ENCODE measurements at regions not wholly inside any gene's neighbourhood (a gene's known extent, or its start where the extent isn't known, plus 50 kb on each side); places are given as distances from the start of the nearest gene placed in this dataset.

DNA sequence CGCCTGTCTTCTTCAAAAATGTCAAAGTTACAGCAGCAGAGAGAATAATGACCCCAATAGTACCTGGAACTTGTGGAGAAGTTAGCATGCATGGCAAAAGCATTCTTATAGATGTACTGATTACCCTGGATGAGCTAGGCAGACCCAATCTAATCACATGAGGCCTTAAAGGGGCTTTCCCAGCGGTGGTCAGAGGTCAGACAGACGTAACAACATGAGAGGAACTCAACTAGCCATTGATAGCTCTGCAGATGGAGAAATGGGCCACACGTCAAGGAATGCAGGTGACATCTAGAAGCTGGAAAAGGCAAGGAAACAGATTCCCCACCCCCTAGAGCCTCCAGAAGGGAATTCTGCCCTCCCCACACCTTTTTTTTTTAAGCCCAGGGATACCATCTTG lies 156.8 kb upstream of the ARID1B start:
- DNase-seq (ENCODE audit: low read depth in 1 of 2, low spot score in 1 of 2) = no peak
- H3K4me3 ChIP-seq (replicated peaks; ENCODE audit: insufficient read depth, low read length) = no peak overlapping the region
- TF ChIP-seq POLR2AphosphoS5 (IDR thresholded peaks at IDR 0.05; ENCODE audit: low read depth) = no peak
- TF ChIP-seq GABPA (IDR thresholded peaks at IDR 0.05; ENCODE audit: low read depth) = no peak
- TF ChIP-seq SPI1 (IDR thresholded peaks at IDR 0.05; ENCODE audit: borderline replicate concordance, low read depth) = no peak
- TF ChIP-seq REST (IDR thresholded peaks at IDR 0.05; ENCODE audit: insufficient replicate concordance, low read depth) = no peak
- TF ChIP-seq CTCF (IDR thresholded peaks at IDR 0.05; ENCODE audit: insufficient read depth, low read length) = no peak
- H3K27ac ChIP-seq (replicated peaks) = no peak overlapping the region
- peaks cover 2% of the 10 kb centered on the region for H3K27me3 ChIP-seq (ENCODE audit: insufficient read depth, poor library complexity, severe bottlenecking)

- Histone ChIP-seq H3K27ac (replicated peaks) (no peak overlapping the region), H3K27me3 (ENCODE audit: insufficient read depth, poor library complexity, severe bottlenecking) (peaks cover 2% of the 10 kb centered on the region), H3K4me3 (replicated peaks; ENCODE audit: insufficient read depth, low read length) (no peak overlapping the region)
- TF ChIP-seq CTCF (IDR thresholded peaks at IDR 0.05; ENCODE audit: insufficient read depth, low read length) (no peak), GABPA (IDR thresholded peaks at IDR 0.05; ENCODE audit: low read depth) (no peak), POLR2AphosphoS5 (IDR thresholded peaks at IDR 0.05; ENCODE audit: low read depth) (no peak), REST (IDR thresholded peaks at IDR 0.05; ENCODE audit: insufficient replicate concordance, low read depth) (no peak), SPI1 (IDR thresholded peaks at IDR 0.05; ENCODE audit: borderline replicate concordance, low read depth) (no peak)
- DNase-seq (ENCODE audit: low read depth in 1 of 2, low spot score in 1 of 2) = no peak
Measured at GRCh38 chr6:156618600-156619205, 158.5 kb upstream of the ARID1B start.

DNA sequence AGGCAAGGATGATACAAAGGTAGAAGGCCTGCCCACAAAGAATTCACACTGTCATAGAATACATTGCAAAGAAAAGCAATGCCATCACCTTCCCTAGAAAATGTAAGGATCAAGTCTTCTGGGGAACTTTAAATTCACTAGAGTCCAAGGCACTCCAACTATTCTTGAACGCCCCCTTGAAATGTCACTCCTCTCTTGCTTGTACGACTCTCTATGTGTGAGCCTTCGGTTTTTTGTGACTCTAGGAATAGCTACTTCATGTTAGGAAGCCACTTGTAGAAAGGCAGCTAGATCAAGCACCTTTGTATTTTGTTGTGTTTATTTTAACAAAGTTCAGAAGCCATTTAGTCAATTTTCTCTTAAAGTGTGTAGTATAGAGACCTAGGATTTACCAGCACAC lies 159.2 kb upstream of the ARID1B start:
- Histone ChIP-seq H3K27ac (replicated peaks) (no peak overlapping the region), H3K4me3 (replicated peaks; ENCODE audit: insufficient read depth, low read length) (no peak overlapping the region), H3K27me3 (ENCODE audit: insufficient read depth, poor library complexity, severe bottlenecking) (no peaks in the 10 kb centered on the region)
- TF ChIP-seq CTCF (IDR thresholded peaks at IDR 0.05; ENCODE audit: insufficient read depth, low read length) = no peak
- TF ChIP-seq REST (IDR thresholded peaks at IDR 0.05; ENCODE audit: insufficient replicate concordance, low read depth) = no peak
- TF ChIP-seq GABPA (IDR thresholded peaks at IDR 0.05; ENCODE audit: low read depth) = no peak
- TF ChIP-seq POLR2AphosphoS5 (IDR thresholded peaks at IDR 0.05; ENCODE audit: low read depth) = no peak
- no peak for TF ChIP-seq SPI1 (IDR thresholded peaks at IDR 0.05; ENCODE audit: borderline replicate concordance, low read depth)
- DNase-seq (ENCODE audit: low read depth in 1 of 2, low spot score in 1 of 2) = no peak
